ENCODE measurements at regions not wholly inside any gene's neighbourhood (a gene's known extent, or its start where the extent isn't known, plus 50 kb on each side); places are given as distances from the start of the nearest gene placed in this dataset.
"Not testable (repeated sequence)": the region's sequence is repeated elsewhere in the genome, so short reads cannot be mapped to it uniquely, and the experiment has no call there.

DNA sequence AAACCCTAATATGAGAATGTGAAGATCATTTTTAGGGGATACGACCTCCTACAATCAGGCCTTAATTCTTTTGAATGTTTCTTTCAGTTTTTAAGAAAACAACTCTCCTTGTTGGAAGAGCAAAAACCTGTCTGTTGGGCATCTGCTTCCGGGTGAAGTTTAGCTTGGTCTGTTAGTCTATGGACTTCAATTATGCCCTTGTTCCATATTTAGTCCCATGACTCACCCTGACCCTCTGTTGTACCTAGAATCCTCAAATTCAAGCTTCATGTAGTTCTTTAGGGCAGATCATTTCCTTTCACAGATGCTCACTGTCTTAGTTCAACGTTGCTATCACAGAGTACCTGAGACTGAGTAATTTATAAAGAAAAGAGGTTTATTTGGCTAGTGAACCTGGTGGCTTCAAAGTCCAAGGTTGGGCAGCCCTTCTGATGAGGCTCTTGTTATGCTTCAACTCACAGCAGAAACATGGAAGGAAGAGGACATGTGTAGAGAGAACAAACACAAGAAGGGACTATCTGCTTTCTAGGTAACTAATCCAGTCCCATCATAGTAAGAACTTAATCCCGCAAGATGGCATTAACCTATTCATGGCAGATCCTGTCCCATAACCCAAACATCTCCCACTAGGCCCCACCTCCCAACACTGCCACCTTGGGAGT is 82.5 kb upstream of the SERPINE2 start:
- Histone ChIP-seq H3K4me3 (ENCODE audit: low read depth, low read length) (no peak overlapping the region), H3K27me3 (ENCODE audit: control insufficient read depth, insufficient read depth, low read length) (no peaks in the 10 kb centered on the region), H3K36me3 (ENCODE audit: control insufficient read depth, insufficient read depth, low read length) (no peaks in the 10 kb centered on the region)
- ChIA-PET POLR2A (no interaction called here), CTCF (no interaction called here)
- TF ChIP-seq, protein P1, sequence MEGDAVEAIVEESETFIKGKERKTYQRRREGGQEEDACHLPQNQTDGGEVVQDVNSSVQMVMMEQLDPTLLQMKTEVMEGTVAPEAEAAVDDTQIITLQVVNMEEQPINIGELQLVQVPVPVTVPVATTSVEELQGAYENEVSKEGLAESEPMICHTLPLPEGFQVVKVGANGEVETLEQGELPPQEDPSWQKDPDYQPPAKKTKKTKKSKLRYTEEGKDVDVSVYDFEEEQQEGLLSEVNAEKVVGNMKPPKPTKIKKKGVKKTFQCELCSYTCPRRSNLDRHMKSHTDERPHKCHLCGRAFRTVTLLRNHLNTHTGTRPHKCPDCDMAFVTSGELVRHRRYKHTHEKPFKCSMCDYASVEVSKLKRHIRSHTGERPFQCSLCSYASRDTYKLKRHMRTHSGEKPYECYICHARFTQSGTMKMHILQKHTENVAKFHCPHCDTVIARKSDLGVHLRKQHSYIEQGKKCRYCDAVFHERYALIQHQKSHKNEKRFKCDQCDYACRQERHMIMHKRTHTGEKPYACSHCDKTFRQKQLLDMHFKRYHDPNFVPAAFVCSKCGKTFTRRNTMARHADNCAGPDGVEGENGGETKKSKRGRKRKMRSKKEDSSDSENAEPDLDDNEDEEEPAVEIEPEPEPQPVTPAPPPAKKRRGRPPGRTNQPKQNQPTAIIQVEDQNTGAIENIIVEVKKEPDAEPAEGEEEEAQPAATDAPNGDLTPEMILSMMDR (IDR thresholded peaks at IDR 0.05; ENCODE audit: insufficient read depth, low read depth, low read length), result no peak
- no peak for DNase-seq (ENCODE audit: low read depth)

DNA sequence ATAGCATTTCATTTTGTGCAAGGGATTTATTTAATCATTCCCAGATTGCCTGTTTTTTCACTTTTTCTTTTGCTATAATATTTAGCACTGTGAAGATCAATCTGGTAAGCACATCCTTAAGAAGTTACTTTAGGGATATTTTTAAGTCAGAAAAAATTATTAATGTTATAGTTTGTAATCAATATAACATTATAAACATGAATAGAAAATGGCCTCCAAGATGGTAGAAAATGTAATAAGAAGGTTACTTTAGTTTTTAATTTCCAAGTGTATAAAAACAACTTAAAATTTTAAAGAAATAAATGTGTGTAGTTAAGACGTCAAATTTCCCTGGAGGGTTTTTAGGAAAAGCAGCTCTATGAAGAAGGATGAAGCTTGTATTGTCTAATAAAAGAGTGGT is 81.9 kb upstream of the SERPINE2 start:
- Histone ChIP-seq H3K4me3 (ENCODE audit: low read depth, low read length) (no peak overlapping the region), H3K27me3 (ENCODE audit: control insufficient read depth, insufficient read depth, low read length) (no peaks in the 10 kb centered on the region), H3K36me3 (ENCODE audit: control insufficient read depth, insufficient read depth, low read length) (no peaks in the 10 kb centered on the region)
- TF ChIP-seq, protein P1 (IDR thresholded peaks at IDR 0.05; ENCODE audit: insufficient read depth, low read depth, low read length), result no peak
- POLR2A ChIA-PET, result no interaction called here
- CTCF ChIA-PET, result no interaction called here
- DNase-seq (ENCODE audit: low read depth), result no peak

DNA sequence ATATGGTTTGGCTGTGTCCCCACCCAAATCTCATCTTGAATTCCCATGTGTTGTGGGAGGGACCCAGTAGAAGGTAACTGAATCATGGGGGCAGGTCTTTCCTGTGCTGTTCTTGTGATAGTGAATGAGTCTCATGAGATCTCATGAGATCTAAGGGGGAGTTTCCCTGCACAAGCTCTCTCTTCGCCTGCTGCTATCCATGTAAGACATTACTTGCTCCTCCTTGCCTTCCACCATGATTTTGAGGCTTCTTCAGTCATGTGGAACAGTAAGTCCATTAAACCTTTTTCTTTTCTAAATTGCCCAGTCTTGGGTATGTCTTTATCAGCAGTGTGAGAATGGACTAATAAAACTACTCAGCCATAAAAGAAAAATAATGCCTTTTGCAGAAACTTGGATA is 80.8 kb upstream of the SERPINE2 start:
- DNase-seq (ENCODE audit: low read depth); CTCF ChIA-PET; H3K27me3 ChIP-seq (ENCODE audit: control insufficient read depth, insufficient read depth, low read length); H3K36me3 ChIP-seq (ENCODE audit: control insufficient read depth, insufficient read depth, low read length); POLR2A ChIA-PET; H3K4me3 ChIP-seq (ENCODE audit: low read depth, low read length): not testable (repeated sequence)

DNA sequence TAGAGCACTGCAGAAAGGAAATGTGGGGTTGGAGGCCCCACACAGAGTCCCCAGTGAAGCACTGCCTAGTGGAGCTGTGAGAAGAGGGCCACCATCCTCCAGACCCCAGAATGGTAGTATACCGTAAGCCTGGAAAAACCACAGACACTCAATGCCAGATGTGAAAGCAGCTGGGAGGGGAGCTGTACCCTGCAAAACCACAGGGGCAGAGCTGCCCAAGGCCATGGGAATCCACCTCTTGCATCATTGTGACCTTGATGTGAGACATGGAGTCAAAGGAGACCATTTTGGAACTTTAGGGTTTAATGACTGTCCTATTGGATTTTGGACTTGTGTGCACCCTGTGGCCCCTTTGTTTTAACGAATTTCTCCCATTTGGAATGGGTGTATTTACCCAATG is 75.3 kb upstream of the SERPINE2 start:
- Histone ChIP-seq H3K4me3 (ENCODE audit: low read depth, low read length) (no peak overlapping the region), H3K36me3 (ENCODE audit: control insufficient read depth, insufficient read depth, low read length) (no peaks in the 10 kb centered on the region; the same call in 1 of the 2 replicates), H3K27me3 (ENCODE audit: control insufficient read depth, insufficient read depth, low read length) (no peaks in the 10 kb centered on the region)
- DNase-seq (ENCODE audit: low read depth), result no peak
- CTCF ChIA-PET, result interaction anchor here (1.4 kb wide), 1 partner anchor 10 kb away, joined by 3 read pairs; no protein-coding TSS in a partner anchor
- POLR2A ChIA-PET, result no interaction called here
- TF ChIP-seq, protein P1 (IDR thresholded peaks at IDR 0.05; ENCODE audit: insufficient read depth, low read depth, low read length), result no peak

DNA sequence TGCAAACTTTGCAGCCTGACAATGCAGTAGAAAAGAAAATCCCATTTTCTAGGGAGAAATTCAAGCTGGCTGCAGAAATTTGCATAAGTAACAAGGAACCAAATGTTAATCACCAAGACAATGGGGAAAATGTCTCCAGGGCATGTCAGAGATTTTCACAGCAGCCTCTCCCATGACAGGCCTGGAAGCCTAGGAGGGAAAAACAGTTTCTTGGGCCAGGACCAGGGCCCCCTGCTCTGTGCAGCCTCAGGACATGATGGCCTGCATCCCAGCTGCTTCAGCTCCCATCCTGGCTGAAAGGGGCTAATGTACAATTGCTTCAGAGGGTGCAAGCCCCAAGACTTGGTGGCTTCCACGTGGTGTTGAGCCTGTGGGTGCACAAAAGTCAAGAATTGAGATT is 74.8 kb upstream of the SERPINE2 start:
- DNase-seq (ENCODE audit: low read depth); POLR2A ChIA-PET; CTCF ChIA-PET: not testable (repeated sequence)

DNA sequence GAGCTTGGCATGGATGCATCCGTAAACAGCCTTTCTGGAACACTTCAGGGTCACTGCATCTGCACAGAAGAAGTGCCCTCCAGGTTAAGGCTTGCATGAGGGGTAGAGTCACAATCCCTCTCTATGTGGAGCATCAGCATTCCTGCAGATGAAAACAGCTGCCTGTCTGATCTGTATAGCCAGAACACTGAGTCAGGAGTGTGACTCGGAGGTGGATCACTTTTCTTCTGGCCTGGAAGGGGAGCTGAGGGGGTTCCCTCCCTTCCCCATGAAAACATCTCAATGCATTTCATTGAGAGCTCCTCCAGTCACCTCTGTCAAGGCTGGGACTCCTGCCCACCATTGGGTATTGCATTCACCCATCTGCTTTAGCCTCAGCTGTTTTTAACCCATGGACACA is 72.5 kb upstream of the SERPINE2 start:
- ChIA-PET POLR2A (no interaction called here), CTCF (interaction anchor here (1.8 kb wide), 1 partner anchor 17 kb away, joined by 5 read pairs; no protein-coding TSS in a partner anchor)
- DNase-seq (ENCODE audit: low read depth), result no peak
- Histone ChIP-seq H3K4me3 (ENCODE audit: low read depth, low read length) (no peak overlapping the region), H3K36me3 (ENCODE audit: control insufficient read depth, insufficient read depth, low read length) (no peaks in the 10 kb centered on the region; the same call in 1 of the 2 replicates), H3K27me3 (ENCODE audit: control insufficient read depth, insufficient read depth, low read length) (no peaks in the 10 kb centered on the region)
- TF ChIP-seq, protein P1 (IDR thresholded peaks at IDR 0.05; ENCODE audit: insufficient read depth, low read depth, low read length), result no peak

More for the DNA sequence above, 74.8 kb upstream of the SERPINE2 start:
- not testable (repeated sequence) for H3K27me3 ChIP-seq (ENCODE audit: control insufficient read depth, insufficient read depth, low read length); H3K4me3 ChIP-seq (ENCODE audit: low read depth, low read length); H3K36me3 ChIP-seq (ENCODE audit: control insufficient read depth, insufficient read depth, low read length)
